Endothelial cell (in vitro differentiated cells): ENCODE measurements at regions not wholly inside any gene's neighbourhood (a gene's known extent, or its start where the extent isn't known, plus 50 kb on each side); places are given as distances from the start of the nearest gene placed in this dataset.

Experiments used
- DNase-seq: peaks from one replicate; pipeline ENCODE4 v3.0.0; 2021; ENCODE audit warnings: low spot score
- H3K27ac Mint-ChIP-seq: one replicate; pipeline ENCODE4 v1.8.0; 2021; ENCODE audit warnings: mixed read lengths, inconsistent platforms; ENCODE audit not compliant: unreplicated experiment
- H3K27me3 Mint-ChIP-seq: one replicate; pipeline ENCODE4 v1.8.0; 2021; ENCODE audit warnings: mild to moderate bottlenecking, moderate library complexity, mixed read lengths, inconsistent platforms; ENCODE audit not compliant: unreplicated experiment
- H3K36me3 Mint-ChIP-seq: one replicate; pipeline ENCODE4 v1.8.0; 2021; ENCODE audit warnings: mild to moderate bottlenecking, low read depth, mixed read lengths, inconsistent platforms; ENCODE audit not compliant: unreplicated experiment
- H3K4me1 Mint-ChIP-seq: one replicate; pipeline ENCODE4 v1.8.0; 2021; ENCODE audit warnings: mild to moderate bottlenecking, mixed read lengths, inconsistent platforms; ENCODE audit not compliant: unreplicated experiment
- H3K4me3 Mint-ChIP-seq: one replicate; pipeline ENCODE4 v1.8.0; 2021; ENCODE audit warnings: mild to moderate bottlenecking, mixed read lengths, inconsistent platforms; ENCODE audit not compliant: unreplicated experiment
- H3K9me3 Mint-ChIP-seq: one replicate; pipeline ENCODE4 v1.8.0; 2021; ENCODE audit warnings: mixed read lengths, inconsistent platforms; ENCODE audit not compliant: unreplicated experiment
- CTCF ChIP-seq: fragments of 200-600 bp; sonication (generic); IDR thresholded peaks from one replicate; pipeline ENCODE4 v1.5.0; 2021; ENCODE audit warnings: antibody characterized with exemption; ENCODE audit not compliant: unreplicated experiment

GRCh38 chr19:30729451-30729850 is 357.3 kb downstream of the ZNF536 start:
- Mint-ChIP-seq H3K27me3 (peaks cover 5% of the 10 kb centered on the region), H3K36me3 (no peaks in the 10 kb centered on the region), H3K27ac (no peak overlapping the region), H3K9me3 (no peaks in the 10 kb centered on the region), H3K4me1 (no peaks in the 10 kb centered on the region), H3K4me3 (no peak overlapping the region)
- DNase-seq = no peak
- TF ChIP-seq CTCF = no peak

GRCh38 chr19:30722761-30723160 is 350.6 kb downstream of the ZNF536 start:
- Mint-ChIP-seq H3K4me1 (peaks cover 7% of the 10 kb centered on the region), H3K27me3 (peaks cover 3% of the 10 kb centered on the region)

DNA sequence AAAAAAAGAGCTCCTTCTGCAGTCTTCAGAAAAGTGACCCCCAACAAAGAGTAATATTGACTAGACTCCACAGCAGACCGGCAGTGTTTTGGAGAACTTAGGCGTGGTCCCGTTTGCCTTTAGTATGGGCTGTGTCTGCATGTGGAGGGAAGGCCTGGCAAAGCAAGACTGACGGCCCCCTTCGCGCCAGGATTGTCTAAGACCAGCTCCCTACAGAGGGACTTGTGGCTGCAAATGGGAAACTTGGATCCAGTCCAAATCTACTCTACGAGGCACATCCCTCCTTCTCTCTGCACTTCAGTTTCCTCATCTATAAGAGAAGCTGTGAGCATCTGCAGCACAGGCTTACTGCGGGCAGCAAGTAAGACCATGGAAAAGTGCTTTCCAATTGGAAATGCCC is 350.0 kb downstream of the ZNF536 start:
- peaks cover 3% of the 10 kb centered on the region for H3K27me3 Mint-ChIP-seq
- TF ChIP-seq CTCF = no peak
- H3K9me3 Mint-ChIP-seq = no peaks in the 10 kb centered on the region
- H3K4me1 Mint-ChIP-seq = peaks cover 7% of the 10 kb centered on the region
- H3K4me3 Mint-ChIP-seq = no peak overlapping the region
- H3K36me3 Mint-ChIP-seq = peaks cover 4% of the 10 kb centered on the region
- no peak for DNase-seq
- H3K27ac Mint-ChIP-seq = no peak overlapping the region

More at GRCh38 chr19:30722761-30723160, 350.6 kb downstream of the ZNF536 start:
- H3K4me3 Mint-ChIP-seq = no peak overlapping the region
- H3K36me3 Mint-ChIP-seq = peaks cover 4% of the 10 kb centered on the region
- no peak overlapping the region for H3K27ac Mint-ChIP-seq
- no peak for DNase-seq
- no peak for TF ChIP-seq CTCF
- no peaks in the 10 kb centered on the region for H3K9me3 Mint-ChIP-seq

DNA sequence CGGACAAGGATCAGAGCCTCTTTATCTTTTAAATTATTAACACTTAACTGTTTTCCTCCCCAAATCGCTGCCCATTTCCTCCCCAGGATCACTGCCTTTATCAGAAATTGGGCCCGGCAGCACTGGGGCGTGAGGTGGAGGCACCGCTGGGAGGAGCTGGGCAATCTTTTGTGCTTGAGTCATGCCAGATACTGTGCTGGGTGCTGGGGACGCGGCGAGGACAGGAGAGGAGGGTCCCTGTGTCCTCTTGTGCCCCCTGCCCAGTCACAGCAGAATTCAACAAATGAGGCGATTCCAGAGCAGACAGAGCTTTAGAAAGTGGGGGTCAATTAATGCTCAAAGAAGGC is 347.8 kb downstream of the ZNF536 start:
- peaks cover 4% of the 10 kb centered on the region for H3K36me3 Mint-ChIP-seq
- no peaks in the 10 kb centered on the region for H3K9me3 Mint-ChIP-seq
- H3K27ac Mint-ChIP-seq = no peak overlapping the region
- TF ChIP-seq CTCF = no peak
- peak overlapping the region; percentile 37 for H3K4me3 Mint-ChIP-seq
- peaks cover 3% of the 10 kb centered on the region for H3K27me3 Mint-ChIP-seq
- no peak for DNase-seq
- peaks cover 7% of the 10 kb centered on the region for H3K4me1 Mint-ChIP-seq

DNA sequence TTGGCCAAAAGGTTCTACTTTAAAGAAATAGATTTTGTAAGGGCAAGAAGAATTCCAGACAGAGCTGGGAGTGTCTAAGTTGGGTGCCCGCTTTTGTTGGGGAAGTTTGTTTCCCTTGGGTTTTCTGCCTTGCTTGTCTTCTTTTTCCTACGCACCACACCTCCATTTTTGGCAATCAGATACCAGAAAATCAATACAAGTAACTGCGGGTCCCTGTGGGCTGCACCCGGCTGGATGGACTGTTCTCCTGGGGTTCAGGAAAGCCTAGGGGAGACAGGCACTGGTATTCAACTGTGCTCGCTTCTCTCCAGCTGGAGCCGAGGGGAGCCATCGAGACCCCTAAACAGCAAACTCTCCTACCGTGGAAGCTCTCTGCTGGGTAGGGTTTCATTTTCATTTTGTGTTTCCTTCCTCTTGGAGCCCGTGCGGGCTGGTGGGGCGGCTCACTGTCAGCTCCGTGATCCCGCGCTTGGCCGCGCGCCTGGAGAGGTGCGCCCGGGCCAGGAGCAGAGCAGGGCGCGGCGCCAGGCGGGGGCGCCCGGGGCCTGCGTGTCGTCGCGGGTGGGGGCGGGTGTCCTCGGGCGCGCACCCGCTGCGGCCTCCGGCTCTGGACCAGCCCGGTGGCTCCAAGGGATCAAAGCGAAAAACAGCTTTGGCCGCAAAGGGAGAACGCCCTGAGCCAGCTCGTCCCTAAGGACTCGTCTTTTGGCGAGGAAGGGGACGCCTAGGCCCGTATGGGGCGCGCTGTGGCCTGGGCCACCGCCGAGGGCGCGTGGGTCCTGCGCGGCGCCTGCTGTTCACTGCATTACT is 347.2 kb downstream of the ZNF536 start:
- Mint-ChIP-seq H3K27ac (no peak overlapping the region), H3K27me3 (no peaks in the 10 kb centered on the region), H3K4me3 (peak overlapping the region; percentile 61), H3K4me1 (peaks cover 7% of the 10 kb centered on the region), H3K9me3 (no peaks in the 10 kb centered on the region), H3K36me3 (peaks cover 4% of the 10 kb centered on the region)
- TF ChIP-seq CTCF = no peak
- DNase-seq = peak; percentile 32
